ENCODE measurements at regions not wholly inside any gene's neighbourhood (a gene's known extent, or its start where the extent isn't known, plus 50 kb on each side); places are given as distances from the start of the nearest gene placed in this dataset.

DNA sequence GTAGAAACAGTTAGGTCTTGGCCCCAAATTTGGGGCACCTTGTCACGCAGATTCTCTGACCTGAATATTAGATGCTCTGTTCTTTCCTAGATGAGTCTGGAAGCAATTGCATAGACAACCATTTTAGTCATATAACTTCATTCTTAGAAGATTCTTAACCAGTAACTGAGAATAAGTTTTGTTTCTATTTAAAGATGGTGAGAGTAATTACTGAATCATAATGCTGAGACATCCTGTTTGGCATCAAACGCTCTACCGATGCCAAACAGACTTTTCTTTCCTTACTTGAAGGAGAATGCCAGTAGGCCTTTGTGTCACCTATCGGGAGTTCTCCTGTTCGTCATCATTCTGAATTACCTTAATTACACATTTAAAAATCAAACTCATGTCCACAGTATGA is 131.6 kb upstream of the ID4 start:
- Histone ChIP-seq H3K4me3 (no peak overlapping the region), H3K9me3 (no peaks in the 10 kb centered on the region), H3K36me3 (no peaks in the 10 kb centered on the region), H3K27ac (no peak overlapping the region), H3K27me3 (no peaks in the 10 kb centered on the region), H3K4me1 (no peaks in the 10 kb centered on the region)
- intact Hi-C loops (cut with DNase I): no loop called here
- TF ChIP-seq POLR2AphosphoS5 (IDR thresholded peaks at IDR 0.05) (no peak), CTCF (IDR thresholded peaks at IDR 0.05) (no peak), EP300 (IDR thresholded peaks at IDR 0.05) (no peak), POLR2A (IDR thresholded peaks at IDR 0.05) (no peak)
- DNase-seq: no peak
- 95 to 96% methylated on average over 5 of the region's 5 CpGs for WGBS, 2 donors

- Histone ChIP-seq H3K4me1 (no peaks in the 10 kb centered on the region), H3K27ac (no peak overlapping the region), H3K27me3 (no peaks in the 10 kb centered on the region), H3K36me3 (no peaks in the 10 kb centered on the region), H3K4me3 (no peak overlapping the region), H3K9me3 (no peaks in the 10 kb centered on the region)
- TF ChIP-seq CTCF (IDR thresholded peaks at IDR 0.05) (no peak), EP300 (IDR thresholded peaks at IDR 0.05) (no peak)
- intact Hi-C loops (cut with DNase I): no loop called here
- no peak for DNase-seq
- 90 to 93% methylated on average over 4 of the region's 4 CpGs for WGBS, 2 donors
Observed at GRCh38 chr6:19712012-19712688, 125.0 kb upstream of the ID4 start.

GRCh38 chr6:19712998-19713397 is 124.2 kb upstream of the ID4 start:
- no peaks in the 10 kb centered on the region for H3K9me3 ChIP-seq
- no peaks in the 10 kb centered on the region for H3K4me1 ChIP-seq
- 83 to 91% methylated on average over 1 of the region's 1 CpG for WGBS, 2 donors
- no peak overlapping the region for H3K27ac ChIP-seq
- TF ChIP-seq POLR2A (IDR thresholded peaks at IDR 0.05) (no peak), CTCF (IDR thresholded peaks at IDR 0.05) (no peak), EP300 (IDR thresholded peaks at IDR 0.05) (no peak), POLR2AphosphoS5 (IDR thresholded peaks at IDR 0.05) (no peak)
- no peaks in the 10 kb centered on the region for H3K27me3 ChIP-seq
- no peak for DNase-seq
- H3K36me3 ChIP-seq: no peaks in the 10 kb centered on the region
- intact Hi-C loops (cut with DNase I): no loop called here
- H3K4me3 ChIP-seq: no peak overlapping the region

DNA sequence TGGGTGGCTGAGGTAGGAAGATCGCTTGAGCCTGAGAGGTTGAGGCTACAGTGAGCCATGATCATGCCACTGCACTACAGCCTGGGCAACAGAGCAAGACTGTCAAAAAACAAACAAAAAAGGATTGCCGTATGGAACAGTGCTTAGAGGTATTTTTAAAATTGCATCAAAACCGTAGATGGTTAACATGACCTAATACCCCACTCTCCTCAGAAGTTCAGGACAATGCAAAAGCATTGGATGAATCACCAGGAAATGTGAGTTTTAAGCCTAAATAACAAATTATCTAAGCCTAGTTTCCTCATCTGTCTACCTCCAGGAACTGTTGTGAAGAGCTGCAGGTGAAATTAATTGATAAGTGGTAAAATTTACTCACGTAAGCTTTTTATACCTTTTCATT is 123.8 kb upstream of the ID4 start:
- Histone ChIP-seq H3K9me3 (no peaks in the 10 kb centered on the region), H3K4me3 (no peak overlapping the region), H3K36me3 (no peaks in the 10 kb centered on the region), H3K27me3 (no peaks in the 10 kb centered on the region), H3K4me1 (no peaks in the 10 kb centered on the region), H3K27ac (no peak overlapping the region)
- 89 to 92% methylated on average over 4 of the region's 4 CpGs for WGBS, 2 donors
- TF ChIP-seq POLR2AphosphoS5 (IDR thresholded peaks at IDR 0.05) (no peak), EP300 (IDR thresholded peaks at IDR 0.05) (no peak), CTCF (IDR thresholded peaks at IDR 0.05) (no peak), POLR2A (IDR thresholded peaks at IDR 0.05) (no peak)
- DNase-seq: no peak
- intact Hi-C loops (cut with DNase I): no loop called here

GRCh38 chr6:19713984-19714383 is 123.2 kb upstream of the ID4 start:
- intact Hi-C loops (cut with DNase I): no loop called here
- WGBS, 2 donors: 82 to 88% methylated on average over 3 of the region's 3 CpGs
- no peak for DNase-seq

More at GRCh38 chr6:19713984-19714383, 123.2 kb upstream of the ID4 start:
- no peaks in the 10 kb centered on the region for H3K36me3 ChIP-seq
- TF ChIP-seq EP300 (IDR thresholded peaks at IDR 0.05): no peak
- TF ChIP-seq CTCF (IDR thresholded peaks at IDR 0.05): no peak
- H3K4me1 ChIP-seq: no peaks in the 10 kb centered on the region
- no peak overlapping the region for H3K27ac ChIP-seq
- no peaks in the 10 kb centered on the region for H3K27me3 ChIP-seq
- H3K9me3 ChIP-seq: no peaks in the 10 kb centered on the region
- H3K4me3 ChIP-seq: no peak overlapping the region

Data from sigmoid colon (tissue), 6 donors.